H1 (cell line): ENCODE measurements at regions not wholly inside any gene's neighbourhood (a gene's known extent, or its start where the extent isn't known, plus 50 kb on each side); places are given as distances from the start of the nearest gene placed in this dataset.

ENCODE experiments used
- CHD7 ChIP-seq: fragments of 300-600 bp; sonication (generic); IDR thresholded peaks from 2 replicates; pipeline ENCODE4 v1.7.1; 2012; ENCODE audit warnings: low read length, moderate library complexity, mild to moderate bottlenecking, inconsistent platforms; ENCODE audit not compliant: insufficient replicate concordance
- CTBP2 ChIP-seq: IDR thresholded peaks from 2 replicates; pipeline ENCODE4 v1.7.0; 2011; ENCODE audit warnings: borderline replicate concordance, mild to moderate bottlenecking, moderate library complexity, mixed read lengths, low read length; ENCODE audit not compliant: insufficient read depth, insufficient read length
- RAD21 ChIP-seq, 2 experiments: IDR thresholded peaks in 1 of 2; conservative IDR thresholded peaks in 1 of 2; 2 replicates each; pipeline ENCODE4 v1.6.1; 2011; ENCODE audit warnings: low read depth in 2 of 2, low read length in 2 of 2, improper control_type of control experiment in 1 of 2, inconsistent platforms in 1 of 2, mild to moderate bottlenecking in 1 of 2, moderate library complexity in 1 of 2
- RFX5 ChIP-seq: IDR thresholded peaks from 2 replicates; pipeline ENCODE4 v1.6.1; 2011; ENCODE audit warnings: low read depth, low read length, improper control_type of control experiment, borderline replicate concordance
- RNF2 ChIP-seq: fragments of 200-900, 300-1000 bp; sonication (generic); IDR thresholded peaks from 2 replicates; pipeline ENCODE4 v1.7.1; 2016; ENCODE audit warnings: borderline replicate concordance, low read depth, mild to moderate bottlenecking, antibody characterized with exemption, low read length; ENCODE audit not compliant: poor library complexity, severe bottlenecking; ENCODE audit errors: missing control alignments
- SAP30 ChIP-seq: fragments of 300-600 bp; sonication (generic); IDR thresholded peaks from 2 replicates; pipeline ENCODE4 v1.7.1; 2012; ENCODE audit warnings: low read length, moderate library complexity, mild to moderate bottlenecking, inconsistent platforms; ENCODE audit not compliant: insufficient read depth, insufficient replicate concordance
- SIX5 ChIP-seq: IDR thresholded peaks from 2 replicates; pipeline ENCODE4 v1.6.1; 2011; ENCODE audit warnings: mild to moderate bottlenecking, low read depth, low read length
- USF2 ChIP-seq: IDR thresholded peaks from 2 replicates; pipeline ENCODE4 v1.6.1; 2011; ENCODE audit warnings: low read length, improper control_type of control experiment

- TF ChIP-seq CHD7 = no peak
- no peak for TF ChIP-seq CTBP2
- no peak for TF ChIP-seq SAP30
- no peak for TF ChIP-seq RAD21 (IDR thresholded peaks at IDR 0.05 in 1 of 2, conservative IDR thresholded peaks at IDR 0.05 in 1 of 2; ENCODE audit: low read depth in 2 of 2, low read length in 2 of 2)
- TF ChIP-seq USF2 = no peak
- no peak for TF ChIP-seq RNF2
- TF ChIP-seq RFX5 = no peak
- no peak for TF ChIP-seq SIX5
- TF ChIP-seq, all 59 proteins: peak for 0
These were observed 173.6 kb upstream of the MAP3K1 start (continued) for GRCh38 chr5:56641635-56642260.
